ENCODE measurements at regions not wholly inside any gene's neighbourhood (a gene's known extent, or its start where the extent isn't known, plus 50 kb on each side); places are given as distances from the start of the nearest gene placed in this dataset.

- Histone ChIP-seq H3K4me1 (ENCODE audit: insufficient read depth, low read length, severe bottlenecking) (no peaks in the 10 kb centered on the region), H3K4me3 (ENCODE audit: low read depth, low read length, poor library complexity, severe bottlenecking) (no peak overlapping the region), H3K79me2 (ENCODE audit: insufficient read depth, low read length) (no peaks in the 10 kb centered on the region), H3K4me2 (ENCODE audit: low read length) (no peak overlapping the region), H3K9ac (ENCODE audit: low read length) (no peak overlapping the region), H3K27me3 (ENCODE audit: insufficient read depth, low read length) (no peaks in the 10 kb centered on the region), H3K36me3 (ENCODE audit: insufficient read depth, low read length) (no peaks in the 10 kb centered on the region), H2AFZ (ENCODE audit: low read length) (no peak overlapping the region), H3K9me2 (ENCODE audit: low read depth, low read length) (no peaks in the 10 kb centered on the region), H4K20me1 (ENCODE audit: insufficient read depth, low read length) (no peaks in the 10 kb centered on the region), H3F3A (ENCODE audit: insufficient read depth, low read length) (no peaks in the 10 kb centered on the region), H3K9me3 (ENCODE audit: low read length) (no peaks in the 10 kb centered on the region), H3K27ac (ENCODE audit: low read depth, low read length, poor library complexity, severe bottlenecking) (no peak overlapping the region)
- TF ChIP-seq CTCF (IDR thresholded peaks at IDR 0.05; ENCODE audit: low read length) (no peak), EZH2 (IDR thresholded peaks at IDR 0.05; ENCODE audit: borderline replicate concordance, low read length) (no peak)
Measured at GRCh38 chr6:126718600-126719327, 378.8 kb downstream of the CENPW start.

GRCh38 chr6:126720304-126720703, 380.4 kb downstream of the CENPW start:
- H3K9me2 ChIP-seq (ENCODE audit: low read depth, low read length): no peaks in the 10 kb centered on the region
- no peak for TF ChIP-seq CTCF (IDR thresholded peaks at IDR 0.05; ENCODE audit: low read length)
- no peak for TF ChIP-seq EZH2 (IDR thresholded peaks at IDR 0.05; ENCODE audit: borderline replicate concordance, low read length)
- no peak overlapping the region for H2AFZ ChIP-seq (ENCODE audit: low read length)
- no peaks in the 10 kb centered on the region for H3K27me3 ChIP-seq (ENCODE audit: insufficient read depth, low read length)
- no peaks in the 10 kb centered on the region for H3K79me2 ChIP-seq (ENCODE audit: insufficient read depth, low read length)
- H3K4me1 ChIP-seq (ENCODE audit: insufficient read depth, low read length, severe bottlenecking): no peaks in the 10 kb centered on the region
- H3K9ac ChIP-seq (ENCODE audit: low read length): no peak overlapping the region
- H3F3A ChIP-seq (ENCODE audit: insufficient read depth, low read length): no peaks in the 10 kb centered on the region
- no peak overlapping the region for H3K4me3 ChIP-seq (ENCODE audit: low read depth, low read length, poor library complexity, severe bottlenecking)
- no peaks in the 10 kb centered on the region for H3K9me3 ChIP-seq (ENCODE audit: low read length)
- no peak overlapping the region for H3K27ac ChIP-seq (ENCODE audit: low read depth, low read length, poor library complexity, severe bottlenecking)
- no peaks in the 10 kb centered on the region for H4K20me1 ChIP-seq (ENCODE audit: insufficient read depth, low read length)
- no peak overlapping the region for H3K4me2 ChIP-seq (ENCODE audit: low read length)
- no peaks in the 10 kb centered on the region for H3K36me3 ChIP-seq (ENCODE audit: insufficient read depth, low read length)

GRCh38 chr6:126721581-126722160, 381.8 kb downstream of the CENPW start:
- no peak overlapping the region for H2AFZ ChIP-seq (ENCODE audit: low read length)
- no peaks in the 10 kb centered on the region for H3K9me3 ChIP-seq (ENCODE audit: low read length)
- H3K27me3 ChIP-seq (ENCODE audit: insufficient read depth, low read length): no peaks in the 10 kb centered on the region
- no peaks in the 10 kb centered on the region for H3K79me2 ChIP-seq (ENCODE audit: insufficient read depth, low read length)
- TF ChIP-seq EZH2 (IDR thresholded peaks at IDR 0.05; ENCODE audit: borderline replicate concordance, low read length) (no peak), CTCF (IDR thresholded peaks at IDR 0.05; ENCODE audit: low read length) (no peak)
- no peak overlapping the region for H3K4me3 ChIP-seq (ENCODE audit: low read depth, low read length, poor library complexity, severe bottlenecking)
- no peaks in the 10 kb centered on the region for H4K20me1 ChIP-seq (ENCODE audit: insufficient read depth, low read length)
- no peak overlapping the region for H3K4me2 ChIP-seq (ENCODE audit: low read length)
- no peak overlapping the region for H3K27ac ChIP-seq (ENCODE audit: low read depth, low read length, poor library complexity, severe bottlenecking)
- H3K9ac ChIP-seq (ENCODE audit: low read length): no peak overlapping the region
- no peaks in the 10 kb centered on the region for H3K9me2 ChIP-seq (ENCODE audit: low read depth, low read length)
- no peaks in the 10 kb centered on the region for H3K4me1 ChIP-seq (ENCODE audit: insufficient read depth, low read length, severe bottlenecking)
- H3F3A ChIP-seq (ENCODE audit: insufficient read depth, low read length): no peaks in the 10 kb centered on the region
- no peaks in the 10 kb centered on the region for H3K36me3 ChIP-seq (ENCODE audit: insufficient read depth, low read length)

All from OCI-LY1 (cell line).